ENCODE measurements at regions not wholly inside any gene's neighbourhood (a gene's known extent, or its start where the extent isn't known, plus 50 kb on each side); places are given as distances from the start of the nearest gene placed in this dataset.

GRCh38 chr18:57219964-57220363, 73.1 kb downstream of the BOD1L2 start:
- no peak for TF ChIP-seq CTCF (conservative IDR thresholded peaks at IDR 0.05; ENCODE audit: low read depth, low read length)
- TF ChIP-seq EZH2 (IDR thresholded peaks at IDR 0.05; ENCODE audit: low read length, unreplicated experiment): no peak
- no peak for TF ChIP-seq EZH2phosphoT487 (IDR thresholded peaks at IDR 0.05; ENCODE audit: borderline replicate concordance, low read length)
